ENCODE measurements at regions not wholly inside any gene's neighbourhood (a gene's known extent, or its start where the extent isn't known, plus 50 kb on each side); places are given as distances from the start of the nearest gene placed in this dataset.
"Not testable (repeated sequence)": the region's sequence is repeated elsewhere in the genome, so short reads cannot be mapped to it uniquely, and the experiment has no call there.

- TF ChIP-seq CTCF, POLR2AphosphoS5, EP300, POLR2A (IDR thresholded peaks at IDR 0.05): not testable (repeated sequence)
Observed at GRCh38 chr2:110269674-110270073, 57.3 kb upstream of the MTLN start.

All from suprapubic skin (tissue), 4 donors.